Fibroblast of lung (primary cell): ENCODE measurements at regions not wholly inside any gene's neighbourhood (a gene's known extent, or its start where the extent isn't known, plus 50 kb on each side); places are given as distances from the start of the nearest gene placed in this dataset.
"Not testable (repeated sequence)": the region's sequence is repeated elsewhere in the genome, so short reads cannot be mapped to it uniquely, and the experiment has no call there.

Experiments
- DNase-seq, 2 donors: peaks; one replicate each; pipeline versions ENCODE4 v3.0.0 to v3.0.0-alpha.2; 2010; ENCODE audit warnings: low read depth in 2 of 2
- H2AFZ ChIP-seq: 2 replicates; pipeline ENCODE4 v1.5.1; 2012; ENCODE audit warnings: low read length, control low read depth, inconsistent platforms
- H3K27ac ChIP-seq: 2 replicates; pipeline ENCODE4 v1.5.1; 2011; ENCODE audit warnings: low read length, control low read depth; ENCODE audit not compliant: insufficient read depth
- H3K27me3 ChIP-seq: 2 replicates; pipeline ENCODE4 v1.5.1; 2011; ENCODE audit warnings: mild to moderate bottlenecking, low read length; ENCODE audit not compliant: control insufficient read depth, insufficient read depth
- H3K36me3 ChIP-seq: 2 replicates; pipeline ENCODE4 v1.5.1; 2011; ENCODE audit warnings: low read length; ENCODE audit not compliant: control insufficient read depth, insufficient read depth
- H3K4me1 ChIP-seq: 2 replicates; pipeline ENCODE4 v1.5.1; 2011; ENCODE audit warnings: low read length; ENCODE audit not compliant: control insufficient read depth, insufficient read depth; ENCODE audit errors: extremely low read depth
- H3K4me2 ChIP-seq: 2 replicates; pipeline ENCODE4 v1.5.1; 2011; ENCODE audit warnings: low read length, control low read depth; ENCODE audit not compliant: insufficient read depth; ENCODE audit errors: extremely low read depth
- H3K4me3 ChIP-seq, 4 experiments: fragments of 200-600 bp in 1 of 4; sonication (generic) in 1 of 4; replicated peaks in 1 of 4; 2 replicates each; pipeline ENCODE4 v1.5.1; 2011 to 2016; ENCODE audit warnings: low read length in 4 of 4, low read depth in 3 of 4, mild to moderate bottlenecking in 3 of 4, control low read depth in 2 of 4, inconsistent platforms in 1 of 4, mixed read lengths in 1 of 4; ENCODE audit not compliant: insufficient read depth in 1 of 4; ENCODE audit errors: control extremely low read depth in 1 of 4
- H3K79me2 ChIP-seq: 2 replicates; pipeline ENCODE4 v1.5.1; 2012; ENCODE audit warnings: mild to moderate bottlenecking, low read length, inconsistent platforms; ENCODE audit not compliant: control insufficient read depth, insufficient read depth
- H3K9ac ChIP-seq: 2 replicates; pipeline ENCODE4 v1.5.1; 2011; ENCODE audit warnings: mild to moderate bottlenecking, low read length, control low read depth; ENCODE audit not compliant: insufficient read depth
- H3K9me3 ChIP-seq: 2 replicates; pipeline ENCODE4 v1.5.1; 2012; ENCODE audit warnings: low read depth, low read length; ENCODE audit not compliant: control insufficient read depth, insufficient read depth
- H4K20me1 ChIP-seq: 2 replicates; pipeline ENCODE4 v1.5.1; 2011; ENCODE audit warnings: low read length; ENCODE audit not compliant: control insufficient read depth, insufficient read depth; ENCODE audit errors: extremely low read depth
- CTCF ChIP-seq, 2 donors: IDR thresholded peaks in 1 of 2; conservative IDR thresholded peaks in 1 of 2; 1 replicate in 1 of 2; 2 replicates in 1 of 2; pipeline ENCODE4 v1.5.1; 2011 to 2012; ENCODE audit warnings: low read length in 2 of 2, control low read depth in 1 of 2, inconsistent platforms in 1 of 2, low read depth in 1 of 2, mild to moderate bottlenecking in 1 of 2
- EZH2 ChIP-seq: IDR thresholded peaks from 2 replicates; pipeline ENCODE4 v1.5.1; 2012; ENCODE audit warnings: low read length, control low read depth, mild to moderate bottlenecking; ENCODE audit errors: missing control alignments

GRCh38 chr16:31674686-31675085 lies 147.0 kb downstream of the AHSP start:
- Histone ChIP-seq H3K4me1 (no peaks in the 10 kb centered on the region), H3K9me3 (no peaks in the 10 kb centered on the region), H3K4me3 (no peak overlapping the region), H2AFZ (no peak overlapping the region), H3K27ac (no peak overlapping the region), H3K4me2 (no peak overlapping the region), H4K20me1 (no peaks in the 10 kb centered on the region), H3K9ac (no peak overlapping the region), H3K79me2 (no peaks in the 10 kb centered on the region), H3K36me3 (no peaks in the 10 kb centered on the region), H3K27me3 (no peaks in the 10 kb centered on the region)
- DNase-seq, result no peak
- no peak for TF ChIP-seq CTCF (conservative IDR thresholded peaks at IDR 0.05 in 1 of 2, IDR thresholded peaks at IDR 0.05 in 1 of 2; ENCODE audit: low read depth in 1 of 2, low read length in 2 of 2)
- TF ChIP-seq EZH2, result no peak

GRCh38 chr16:31676731-31677130 lies 149.0 kb downstream of the AHSP start:
- Histone ChIP-seq H3K9ac (no peak overlapping the region), H2AFZ (no peak overlapping the region), H3K4me3 (no peak overlapping the region), H3K79me2 (no peaks in the 10 kb centered on the region), H4K20me1 (no peaks in the 10 kb centered on the region), H3K27ac (no peak overlapping the region), H3K4me1 (no peaks in the 10 kb centered on the region), H3K4me2 (no peak overlapping the region), H3K36me3 (no peaks in the 10 kb centered on the region), H3K27me3 (no peaks in the 10 kb centered on the region), H3K9me3 (no peaks in the 10 kb centered on the region)
- TF ChIP-seq EZH2 (no peak), CTCF (conservative IDR thresholded peaks at IDR 0.05 in 1 of 2, IDR thresholded peaks at IDR 0.05 in 1 of 2; ENCODE audit: low read depth in 1 of 2, low read length in 2 of 2) (no peak)
- no peak for DNase-seq

DNA sequence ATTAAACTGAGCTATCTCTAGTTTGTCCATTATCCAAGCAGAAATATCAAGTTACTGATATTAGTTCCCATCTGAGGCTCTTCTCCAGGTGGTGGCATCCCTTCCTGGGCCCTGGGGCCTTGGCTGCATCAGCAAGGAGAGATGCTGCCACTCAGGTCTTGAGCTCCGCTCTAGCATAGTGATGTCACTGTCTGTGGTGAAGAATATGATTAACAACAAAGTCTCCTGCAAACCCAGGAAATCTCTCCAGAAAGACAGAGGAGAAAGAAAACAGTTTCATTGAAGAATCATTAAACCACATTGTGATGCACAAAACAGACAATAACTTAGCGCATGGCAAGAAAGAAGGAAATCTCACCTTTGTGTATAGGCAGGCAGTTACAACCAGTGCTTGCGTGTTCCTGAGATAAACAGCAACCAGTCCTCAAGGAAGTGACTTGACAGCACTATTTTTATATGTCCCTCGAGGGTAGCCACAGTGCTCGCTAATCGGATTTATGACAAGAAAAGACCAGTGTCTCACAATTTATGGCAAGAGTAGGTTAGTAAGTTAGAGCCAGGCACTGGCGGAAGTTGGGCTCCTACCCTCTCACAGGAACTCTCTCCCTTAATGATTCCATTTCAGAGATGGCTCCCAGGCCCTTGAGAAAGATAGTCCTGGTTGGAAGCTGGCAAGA lies 151.1 kb downstream of the AHSP start:
- Histone ChIP-seq H3K79me2 (no peaks in the 10 kb centered on the region), H3K9ac (no peak overlapping the region), H3K27ac (no peak overlapping the region), H3K36me3 (no peaks in the 10 kb centered on the region), H3K27me3 (no peaks in the 10 kb centered on the region), H3K4me2 (no peak overlapping the region), H3K9me3 (no peaks in the 10 kb centered on the region), H3K4me3 (no peak overlapping the region), H3K4me1 (no peaks in the 10 kb centered on the region), H4K20me1 (no peaks in the 10 kb centered on the region), H2AFZ (no peak overlapping the region)
- DNase-seq, result no peak
- TF ChIP-seq EZH2 (no peak), CTCF (conservative IDR thresholded peaks at IDR 0.05 in 1 of 2, IDR thresholded peaks at IDR 0.05 in 1 of 2; ENCODE audit: low read depth in 1 of 2, low read length in 2 of 2) (no peak)

DNA sequence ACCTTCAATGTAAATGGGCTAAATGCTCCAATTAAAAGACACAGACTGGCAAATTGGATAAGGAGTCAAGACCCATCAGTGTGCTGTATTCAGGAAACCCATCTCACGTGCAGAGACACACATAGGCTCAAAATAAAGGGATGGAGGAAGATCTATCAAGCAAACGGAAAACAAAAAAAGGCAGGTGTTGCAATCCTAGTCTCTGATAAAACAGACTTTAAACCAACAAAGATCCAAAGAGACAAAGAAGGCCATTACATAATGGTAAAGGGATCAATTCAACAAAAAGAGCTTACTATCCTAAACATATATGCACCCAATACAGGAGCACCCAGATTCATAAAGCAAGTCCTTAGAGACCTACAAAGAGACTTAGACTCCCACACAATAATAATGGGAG lies 161.6 kb downstream of the AHSP start:
- H3K9me3 ChIP-seq, H3K4me3 ChIP-seq, DNase-seq, H3K79me2 ChIP-seq, H3K36me3 ChIP-seq, H3K4me1 ChIP-seq, H2AFZ ChIP-seq, H3K9ac ChIP-seq, H3K27ac ChIP-seq, H3K27me3 ChIP-seq, H3K4me2 ChIP-seq, H4K20me1 ChIP-seq: not testable (repeated sequence)

DNA sequence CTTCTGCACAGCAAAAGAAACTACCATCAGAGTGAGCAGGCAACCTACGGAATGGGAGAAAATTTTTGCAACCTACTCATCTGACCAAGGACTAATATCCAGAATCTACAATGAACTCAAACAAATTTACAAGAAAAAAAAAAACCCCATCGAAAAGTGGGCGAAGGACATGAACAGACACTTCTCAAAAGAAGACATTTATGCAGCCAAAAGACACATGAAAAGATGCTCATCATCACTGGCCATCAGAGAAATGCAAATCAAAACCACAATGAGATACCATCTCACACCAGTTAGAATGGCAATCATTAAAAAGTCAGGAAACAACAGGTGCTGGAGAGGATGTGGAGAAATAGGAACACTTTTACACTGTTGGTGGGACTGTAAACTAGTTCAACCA lies 164.6 kb downstream of the AHSP start:
- H3K4me1 ChIP-seq, H3K79me2 ChIP-seq, H3K4me3 ChIP-seq, H3K4me2 ChIP-seq, H3K9ac ChIP-seq, H2AFZ ChIP-seq, DNase-seq, H3K27ac ChIP-seq, H3K27me3 ChIP-seq, H4K20me1 ChIP-seq, H3K36me3 ChIP-seq, H3K9me3 ChIP-seq: not testable (repeated sequence)
